ENCODE measurements at regions not wholly inside any gene's neighbourhood (a gene's known extent, or its start where the extent isn't known, plus 50 kb on each side); places are given as distances from the start of the nearest gene placed in this dataset.

DNA sequence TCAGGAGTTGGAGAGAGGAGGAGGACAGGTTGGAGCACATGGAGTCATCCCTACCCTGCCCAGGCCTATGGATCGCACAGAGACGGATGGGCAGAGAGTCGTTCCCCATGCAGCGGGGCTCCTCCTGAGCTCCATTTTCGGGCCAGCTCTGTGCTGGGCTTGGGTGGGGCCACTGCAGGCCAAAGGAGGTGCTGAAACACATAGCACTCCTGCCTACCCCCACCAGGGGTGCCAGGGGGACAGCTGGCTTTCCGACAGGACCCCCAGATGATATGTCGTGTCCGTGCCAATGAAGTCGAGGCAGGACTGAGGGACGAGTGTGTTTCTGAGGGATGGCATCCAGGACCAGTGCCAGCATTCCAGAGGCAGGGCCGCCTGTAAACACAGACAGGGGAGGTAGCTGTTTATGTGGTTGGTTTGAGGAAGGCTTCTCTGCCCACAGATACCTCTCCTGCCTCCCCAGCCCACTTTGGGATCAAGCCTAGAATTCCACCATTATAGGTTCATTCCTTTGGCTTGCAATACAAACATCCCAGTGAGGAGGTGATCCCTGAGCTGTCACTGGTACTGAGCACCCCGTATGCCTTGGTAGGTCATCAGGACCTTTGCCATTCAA, 116.6 kb downstream of the GLI2 start:
- no peak for TF ChIP-seq EZH2phosphoT487 (IDR thresholded peaks at IDR 0.05; ENCODE audit: low read depth, severe bottlenecking, unreplicated experiment)
- no peak for TF ChIP-seq EZH2 (IDR thresholded peaks at IDR 0.05; ENCODE audit: borderline replicate concordance)
- Histone ChIP-seq H3K4me1 (ENCODE audit: insufficient read depth) (peaks cover 2% of the 10 kb centered on the region), H3K4me3 (no peak overlapping the region), H3K4me2 (no peak overlapping the region), H3K27me3 (no peaks in the 10 kb centered on the region), H3K9me3 (ENCODE audit: low read depth) (no peaks in the 10 kb centered on the region), H2AFZ (no peak overlapping the region), H3K9me2 (replicated peaks; ENCODE audit: insufficient read depth) (no peaks in the 10 kb centered on the region), H4K20me1 (ENCODE audit: insufficient read depth, poor library complexity, severe bottlenecking) (no peaks in the 10 kb centered on the region), H3K79me2 (no peaks in the 10 kb centered on the region), H3K27ac (no peak overlapping the region), H3K36me3 (replicated peaks; ENCODE audit: insufficient read depth, low read depth) (no peaks in the 10 kb centered on the region)
- WGBS (ENCODE audit: low lambda C conversion rate, missing lambda C conversion rate): 84% methylated on average over 12 of the region's 12 CpGs
- DNase-seq (ENCODE audit: low spot score): no peak

DNA sequence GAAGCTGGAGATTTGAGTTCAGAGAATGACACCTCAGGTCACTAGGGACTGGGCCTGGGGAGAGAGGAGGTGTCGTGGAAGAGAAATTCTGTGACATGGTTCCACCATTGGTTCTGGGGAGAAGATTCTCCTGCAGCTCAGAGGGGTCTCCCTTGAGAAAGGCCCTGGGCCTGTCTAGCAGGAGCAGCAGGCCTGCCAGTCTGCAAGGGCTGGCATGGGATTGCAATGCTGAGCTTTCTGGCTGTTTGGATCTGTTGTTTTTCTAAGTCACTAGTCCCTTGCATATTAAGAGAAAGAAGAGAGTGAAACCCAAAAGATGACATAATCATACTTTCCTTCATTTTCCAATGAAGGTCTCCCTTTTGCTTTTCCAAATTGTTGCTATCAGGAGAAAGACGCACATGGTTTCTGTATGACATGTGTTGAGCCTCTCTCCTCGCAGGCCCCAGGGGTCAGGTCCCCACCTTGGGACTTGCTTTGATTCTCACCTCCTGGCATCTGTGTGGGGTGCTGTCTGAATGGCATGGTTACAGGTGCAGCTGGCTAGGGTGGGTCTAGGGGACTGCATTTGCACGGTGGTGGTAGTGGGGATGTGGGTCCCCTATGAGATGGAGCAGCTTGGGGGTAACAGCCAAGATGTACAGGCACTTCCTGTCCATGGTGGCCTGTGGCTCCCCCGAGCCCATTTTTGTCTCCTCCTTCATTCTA, 117.8 kb downstream of the GLI2 start:
- Histone ChIP-seq H3K36me3 (replicated peaks; ENCODE audit: insufficient read depth, low read depth) (no peaks in the 10 kb centered on the region), H3K79me2 (no peaks in the 10 kb centered on the region), H3K4me3 (no peak overlapping the region), H3K9me2 (replicated peaks; ENCODE audit: insufficient read depth) (no peaks in the 10 kb centered on the region), H3K4me1 (ENCODE audit: insufficient read depth) (no peaks in the 10 kb centered on the region), H3K9me3 (ENCODE audit: low read depth) (no peaks in the 10 kb centered on the region), H3K27me3 (no peaks in the 10 kb centered on the region), H2AFZ (no peak overlapping the region), H3K4me2 (no peak overlapping the region), H4K20me1 (ENCODE audit: insufficient read depth, poor library complexity, severe bottlenecking) (no peaks in the 10 kb centered on the region), H3K27ac (no peak overlapping the region)
- no peak for DNase-seq (ENCODE audit: low spot score)
- 98% methylated on average over 5 of the region's 5 CpGs for WGBS (ENCODE audit: low lambda C conversion rate, missing lambda C conversion rate)
- no peak for TF ChIP-seq EZH2phosphoT487 (IDR thresholded peaks at IDR 0.05; ENCODE audit: low read depth, severe bottlenecking, unreplicated experiment)
- TF ChIP-seq, protein P1, sequence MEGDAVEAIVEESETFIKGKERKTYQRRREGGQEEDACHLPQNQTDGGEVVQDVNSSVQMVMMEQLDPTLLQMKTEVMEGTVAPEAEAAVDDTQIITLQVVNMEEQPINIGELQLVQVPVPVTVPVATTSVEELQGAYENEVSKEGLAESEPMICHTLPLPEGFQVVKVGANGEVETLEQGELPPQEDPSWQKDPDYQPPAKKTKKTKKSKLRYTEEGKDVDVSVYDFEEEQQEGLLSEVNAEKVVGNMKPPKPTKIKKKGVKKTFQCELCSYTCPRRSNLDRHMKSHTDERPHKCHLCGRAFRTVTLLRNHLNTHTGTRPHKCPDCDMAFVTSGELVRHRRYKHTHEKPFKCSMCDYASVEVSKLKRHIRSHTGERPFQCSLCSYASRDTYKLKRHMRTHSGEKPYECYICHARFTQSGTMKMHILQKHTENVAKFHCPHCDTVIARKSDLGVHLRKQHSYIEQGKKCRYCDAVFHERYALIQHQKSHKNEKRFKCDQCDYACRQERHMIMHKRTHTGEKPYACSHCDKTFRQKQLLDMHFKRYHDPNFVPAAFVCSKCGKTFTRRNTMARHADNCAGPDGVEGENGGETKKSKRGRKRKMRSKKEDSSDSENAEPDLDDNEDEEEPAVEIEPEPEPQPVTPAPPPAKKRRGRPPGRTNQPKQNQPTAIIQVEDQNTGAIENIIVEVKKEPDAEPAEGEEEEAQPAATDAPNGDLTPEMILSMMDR (IDR thresholded peaks at IDR 0.05; ENCODE audit: poor library complexity): no peak
- TF ChIP-seq EZH2 (IDR thresholded peaks at IDR 0.05; ENCODE audit: borderline replicate concordance): no peak

DNA sequence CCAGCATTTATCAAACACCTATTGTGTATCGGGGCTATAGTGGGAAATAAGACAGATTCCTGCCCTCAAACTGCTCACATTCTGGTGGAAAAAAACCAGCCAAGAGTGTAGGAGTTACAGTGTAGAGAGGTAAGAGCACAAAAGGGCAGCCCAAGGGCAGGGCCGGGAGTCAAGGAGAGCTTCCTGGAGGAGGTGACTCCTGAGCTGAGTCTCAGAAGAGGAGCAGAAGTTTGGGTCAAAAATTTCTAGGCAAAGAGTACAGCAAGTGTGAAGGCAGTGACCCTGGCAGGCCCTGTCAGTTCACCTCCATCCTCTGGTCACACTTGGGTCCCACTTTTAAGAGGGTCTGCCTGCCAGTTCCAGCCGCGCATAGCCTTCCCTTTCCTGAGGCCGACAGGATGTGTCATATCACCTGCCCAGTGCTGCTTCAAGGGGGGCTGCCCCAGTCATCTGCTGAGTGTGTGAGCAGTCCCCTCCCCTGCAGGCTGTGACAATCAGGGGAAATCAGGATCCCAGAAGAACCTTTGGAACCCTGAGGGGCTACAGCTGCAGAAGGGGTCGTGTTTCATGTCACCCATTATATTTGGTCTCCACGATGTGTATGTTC, 118.4 kb downstream of the GLI2 start:
- no peak for TF ChIP-seq EZH2phosphoT487 (IDR thresholded peaks at IDR 0.05; ENCODE audit: low read depth, severe bottlenecking, unreplicated experiment)
- TF ChIP-seq EZH2 (IDR thresholded peaks at IDR 0.05; ENCODE audit: borderline replicate concordance): no peak
- TF ChIP-seq, protein P1 (IDR thresholded peaks at IDR 0.05; ENCODE audit: poor library complexity): no peak
- whole genome bisulfite sequencing (ENCODE audit: low lambda C conversion rate, missing lambda C conversion rate): 60% methylated on average over 7 of the region's 7 CpGs
- H3K27ac ChIP-seq: no peak overlapping the region
- no peaks in the 10 kb centered on the region for H4K20me1 ChIP-seq (ENCODE audit: insufficient read depth, poor library complexity, severe bottlenecking)
- no peak overlapping the region for H3K4me3 ChIP-seq
- no peak overlapping the region for H2AFZ ChIP-seq
- peaks cover 4% of the 10 kb centered on the region for H3K4me1 ChIP-seq (ENCODE audit: insufficient read depth)
- no peaks in the 10 kb centered on the region for H3K36me3 ChIP-seq (replicated peaks; ENCODE audit: insufficient read depth, low read depth)
- no peaks in the 10 kb centered on the region for H3K27me3 ChIP-seq
- no peaks in the 10 kb centered on the region for H3K79me2 ChIP-seq
- H3K4me2 ChIP-seq: no peak overlapping the region
- DNase-seq (ENCODE audit: low spot score): no peak
- no peaks in the 10 kb centered on the region for H3K9me2 ChIP-seq (replicated peaks; ENCODE audit: insufficient read depth)
- no peaks in the 10 kb centered on the region for H3K9me3 ChIP-seq (ENCODE audit: low read depth)
